ENCODE measurements at regions not wholly inside any gene's neighbourhood (a gene's known extent, or its start where the extent isn't known, plus 50 kb on each side); places are given as distances from the start of the nearest gene placed in this dataset.

DNA sequence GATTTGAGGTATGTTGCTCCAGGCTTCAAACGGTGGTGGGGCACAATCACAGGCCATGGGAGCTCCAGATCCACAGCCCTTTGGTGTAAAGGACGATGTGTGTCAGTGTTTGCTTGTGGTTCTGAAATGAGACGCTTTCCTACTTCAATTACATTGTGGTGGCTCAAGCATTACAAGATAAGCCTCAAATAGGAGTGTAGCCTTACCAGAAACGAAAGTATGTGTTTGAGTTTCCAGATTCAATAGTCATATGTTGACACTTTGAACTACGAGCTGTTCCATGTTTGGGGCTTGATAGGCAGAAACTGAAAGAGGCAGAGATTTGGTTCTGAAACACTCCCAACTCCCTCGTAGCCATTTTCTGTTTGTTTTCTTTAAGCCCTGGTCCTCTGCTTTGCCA is 187.1 kb downstream of the MYLK4 start:
- no peaks in the 10 kb centered on the region for H3K4me1 ChIP-seq (ENCODE audit: control insufficient read depth, insufficient read depth, low read length)
- H3K27ac ChIP-seq (ENCODE audit: low read depth, low read length), result no peak overlapping the region
- no peak for DNase-seq
- H3K27me3 ChIP-seq (ENCODE audit: control insufficient read depth, insufficient read depth, low read length, poor library complexity, severe bottlenecking), result no peaks in the 10 kb centered on the region
- Mint-ChIP-seq H3K36me3 (ENCODE audit: low read depth) (no peaks in the 10 kb centered on the region), H3K4me1 (no peaks in the 10 kb centered on the region), H3K27ac (no peak overlapping the region), H3K27me3 (ENCODE audit: insufficient read depth) (peaks cover 3% of the 10 kb centered on the region), H3K4me3 (no peak overlapping the region), H3K9me3 (peaks cover 9% of the 10 kb centered on the region)
- H3K36me3 ChIP-seq (ENCODE audit: control insufficient read depth, insufficient read depth, low read length), result no peaks in the 10 kb centered on the region
- WGBS, 2 experiments (ENCODE audit: insufficient coverage in 1 of 2, insufficient read length in 1 of 2), result 89 to 100% methylated on average over 4 to 6 of the region's 6 CpGs
- no peak overlapping the region for H3K4me3 ChIP-seq (ENCODE audit: low read length)
- H3K9me3 ChIP-seq (ENCODE audit: control insufficient read depth, low read length), result peaks cover 6% of the 10 kb centered on the region
- H3K9ac ChIP-seq (ENCODE audit: extremely low read depth, low read length, poor library complexity, severe bottlenecking), result no peak overlapping the region
- no peak for TF ChIP-seq CTCF (conservative IDR thresholded peaks at IDR 0.05)

DNA sequence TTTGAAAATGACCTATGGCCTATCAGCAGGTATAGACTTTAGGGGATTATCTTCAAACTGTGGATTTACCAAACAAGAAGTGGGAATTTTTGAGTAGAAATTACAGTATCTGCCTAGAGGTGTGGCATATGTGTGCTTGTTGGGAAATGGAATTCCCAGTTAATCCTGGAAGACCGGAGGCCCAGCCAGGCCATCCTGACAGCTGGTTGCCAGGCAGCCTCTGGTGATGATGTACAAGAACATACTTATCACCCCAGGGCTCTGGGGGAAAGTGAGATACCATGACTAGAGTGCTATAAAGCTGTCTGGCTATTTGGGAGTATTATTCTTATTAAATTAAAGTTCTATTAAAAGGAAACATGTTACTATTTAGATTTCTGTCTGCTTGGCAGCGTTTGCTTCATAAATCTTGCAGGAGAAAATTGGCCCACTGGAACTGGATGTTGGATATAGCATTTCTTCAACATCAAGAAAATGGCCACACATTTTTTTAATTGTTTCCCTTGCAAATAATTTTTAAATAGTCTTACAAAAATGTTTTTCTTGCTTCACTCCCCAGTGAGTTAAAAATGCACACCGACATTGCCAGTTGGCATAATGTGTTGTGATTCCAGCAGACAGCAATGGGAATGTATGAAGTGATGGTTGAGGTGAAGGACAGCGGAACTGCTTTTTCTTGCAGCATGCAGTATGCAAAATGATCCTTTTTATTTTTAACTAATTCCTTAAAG is 187.8 kb downstream of the MYLK4 start:
- WGBS, 2 experiments (ENCODE audit: insufficient coverage in 1 of 2, insufficient read length in 1 of 2), result 87 to 100% methylated on average over 2 to 4 of the region's 4 CpGs
- Histone ChIP-seq H3K27me3 (ENCODE audit: control insufficient read depth, insufficient read depth, low read length, poor library complexity, severe bottlenecking) (no peaks in the 10 kb centered on the region), H3K9me3 (ENCODE audit: control insufficient read depth, low read length) (peaks cover 5% of the 10 kb centered on the region), H3K27ac (ENCODE audit: low read depth, low read length) (no peak overlapping the region), H3K4me3 (ENCODE audit: low read length) (no peak overlapping the region), H3K4me1 (ENCODE audit: control insufficient read depth, insufficient read depth, low read length) (no peaks in the 10 kb centered on the region), H3K36me3 (ENCODE audit: control insufficient read depth, insufficient read depth, low read length) (no peaks in the 10 kb centered on the region), H3K9ac (ENCODE audit: extremely low read depth, low read length, poor library complexity, severe bottlenecking) (no peak overlapping the region)
- no peak for TF ChIP-seq CTCF (conservative IDR thresholded peaks at IDR 0.05)
- Mint-ChIP-seq H3K27me3 (ENCODE audit: insufficient read depth) (peaks cover 3% of the 10 kb centered on the region), H3K27ac (no peak overlapping the region), H3K4me1 (no peaks in the 10 kb centered on the region), H3K4me3 (no peak overlapping the region), H3K9me3 (peaks cover 4% of the 10 kb centered on the region), H3K36me3 (ENCODE audit: low read depth) (no peaks in the 10 kb centered on the region)
- DNase-seq, result no peak

- no peak for TF ChIP-seq CTCF (conservative IDR thresholded peaks at IDR 0.05)
- Histone ChIP-seq H3K36me3 (ENCODE audit: control insufficient read depth, insufficient read depth, low read length) (no peaks in the 10 kb centered on the region), H3K27me3 (ENCODE audit: control insufficient read depth, insufficient read depth, low read length, poor library complexity, severe bottlenecking) (no peaks in the 10 kb centered on the region), H3K4me1 (ENCODE audit: control insufficient read depth, insufficient read depth, low read length) (no peaks in the 10 kb centered on the region), H3K4me3 (ENCODE audit: low read length) (no peak overlapping the region), H3K27ac (ENCODE audit: low read depth, low read length) (no peak overlapping the region), H3K9ac (ENCODE audit: extremely low read depth, low read length, poor library complexity, severe bottlenecking) (no peak overlapping the region), H3K9me3 (ENCODE audit: control insufficient read depth, low read length) (no peaks in the 10 kb centered on the region)
- Mint-ChIP-seq H3K4me1 (no peaks in the 10 kb centered on the region), H3K9me3 (no peaks in the 10 kb centered on the region), H3K36me3 (ENCODE audit: low read depth) (no peaks in the 10 kb centered on the region), H3K27ac (no peak overlapping the region), H3K27me3 (ENCODE audit: insufficient read depth) (peaks cover 3% of the 10 kb centered on the region), H3K4me3 (no peak overlapping the region)
- 87 to 97% methylated on average over 12 of the region's 12 CpGs for WGBS, 2 experiments (ENCODE audit: insufficient coverage in 1 of 2, insufficient read length in 1 of 2)
- DNase-seq, result no peak
These were observed 189.6 kb downstream of the MYLK4 start for GRCh38 chr6:2560917-2561698.

All from endodermal cell (in vitro differentiated cells).